Stimulated activated CD4-positive, alpha-beta T cell treated with anti-CD3 and anti-CD28 coated beads, Interleukin-15, amount 100 ng/mL, for 1 hour (primary cell): ENCODE measurements at regions not wholly inside any gene's neighbourhood (a gene's known extent, or its start where the extent isn't known, plus 50 kb on each side); places are given as distances from the start of the nearest gene placed in this dataset.
"Not testable (repeated sequence)": the region's sequence is repeated elsewhere in the genome, so short reads cannot be mapped to it uniquely, and the experiment has no call there.

Experiments
- DNase-seq, 2 donors: peaks; one replicate each; pipeline ENCODE4 v3.0.0-alpha.2; 2020; ENCODE audit warnings: low read depth in 1 of 2, low spot score in 1 of 2

DNA sequence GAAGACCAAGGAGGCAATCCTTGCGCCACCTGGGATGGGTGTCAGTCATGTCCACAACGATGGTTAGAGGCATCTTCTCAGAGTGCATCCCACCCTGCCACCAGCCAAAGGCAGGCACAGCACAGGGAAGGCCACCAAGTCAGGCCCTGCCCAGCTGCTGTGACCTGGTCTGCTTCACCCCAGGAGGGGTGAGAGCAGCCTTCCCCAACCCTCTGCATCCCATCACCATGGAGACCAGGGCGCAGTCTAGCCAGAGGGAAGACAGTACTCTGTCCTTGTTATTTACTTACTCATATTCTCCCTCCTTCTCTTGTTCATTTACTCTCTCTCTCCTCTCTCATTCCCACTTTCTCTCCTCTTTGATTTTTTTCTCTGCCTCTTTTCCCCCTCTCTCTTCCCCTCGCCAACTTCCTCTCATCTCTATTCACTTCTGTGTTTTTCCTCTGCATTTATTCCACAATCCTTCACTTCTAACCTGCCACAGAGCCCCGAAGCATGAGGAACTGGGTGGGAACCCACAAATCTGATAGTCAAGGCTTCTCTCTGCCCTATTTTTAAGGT, 749.4 kb downstream of the UQCRFS1 start:
- DNase-seq = no peak

DNA sequence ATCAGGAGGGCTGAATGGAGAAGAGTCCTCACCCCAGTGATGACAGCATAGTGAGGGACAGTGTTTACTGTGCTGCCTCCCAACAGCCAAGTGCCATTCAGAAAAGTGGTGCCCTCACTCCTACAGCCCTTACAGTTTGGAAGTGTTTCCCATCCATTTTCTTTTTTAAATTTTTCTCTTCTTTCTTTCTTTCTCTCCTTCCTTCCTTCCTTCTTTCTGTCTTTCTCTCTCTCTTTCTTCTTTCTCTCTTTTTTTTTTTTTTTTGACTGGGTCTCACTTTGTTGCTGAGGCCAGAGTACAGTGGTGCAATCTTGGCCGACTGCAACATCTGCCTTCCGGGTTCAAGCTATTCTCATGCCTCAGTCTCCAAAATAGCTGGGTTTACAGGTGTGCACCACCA, 755.3 kb downstream of the UQCRFS1 start:
- DNase-seq = no peak

DNA sequence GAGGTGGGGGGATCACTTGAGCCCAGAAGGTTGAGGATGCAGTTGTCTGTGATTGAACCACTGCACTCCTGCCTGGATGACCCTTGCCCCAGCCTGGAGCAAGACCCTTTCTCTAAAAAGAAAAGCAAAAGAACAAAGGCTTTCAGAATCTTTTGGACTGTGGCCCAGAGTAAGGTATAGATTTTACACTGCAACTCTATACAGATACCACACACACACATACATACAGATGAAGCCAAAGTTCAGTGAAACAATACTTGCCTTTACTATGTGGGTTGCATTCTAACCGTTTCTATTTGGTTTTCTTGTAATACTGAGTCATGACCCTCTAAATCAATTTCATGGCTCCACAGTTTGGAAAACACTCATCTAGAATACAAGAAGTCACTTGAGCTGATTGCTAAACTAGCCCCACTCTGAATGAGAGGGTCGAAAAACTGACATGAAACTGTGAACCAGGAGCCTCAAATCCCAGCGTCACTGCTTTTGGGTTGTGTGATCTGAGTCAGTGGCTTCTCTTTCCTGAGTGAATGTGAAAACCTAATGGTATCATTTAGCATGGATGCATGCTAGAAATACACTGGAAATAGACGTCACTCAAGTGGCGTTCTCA, 756.1 kb downstream of the UQCRFS1 start:
- DNase-seq = no peak

DNA sequence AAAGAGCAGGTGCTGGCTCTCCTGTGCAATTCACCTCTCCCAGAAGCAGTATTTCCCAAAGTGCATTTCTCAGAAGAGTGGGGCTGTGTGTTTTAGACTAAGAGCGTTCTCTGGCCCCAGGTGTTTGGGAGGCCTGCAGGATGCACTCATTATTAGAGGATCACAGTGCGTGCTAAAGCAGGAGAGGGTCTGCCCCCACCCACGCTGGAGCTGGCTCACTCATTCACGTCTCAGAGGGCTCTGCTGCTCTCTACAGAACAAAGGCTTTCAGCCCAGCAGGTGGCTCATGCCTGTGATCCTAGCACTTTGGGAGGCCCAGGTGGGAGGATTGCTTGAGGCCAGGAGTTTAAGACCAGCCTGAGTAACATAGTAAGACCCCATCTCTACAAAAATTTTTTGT, 756.7 kb downstream of the UQCRFS1 start:
- DNase-seq = no peak

DNA sequence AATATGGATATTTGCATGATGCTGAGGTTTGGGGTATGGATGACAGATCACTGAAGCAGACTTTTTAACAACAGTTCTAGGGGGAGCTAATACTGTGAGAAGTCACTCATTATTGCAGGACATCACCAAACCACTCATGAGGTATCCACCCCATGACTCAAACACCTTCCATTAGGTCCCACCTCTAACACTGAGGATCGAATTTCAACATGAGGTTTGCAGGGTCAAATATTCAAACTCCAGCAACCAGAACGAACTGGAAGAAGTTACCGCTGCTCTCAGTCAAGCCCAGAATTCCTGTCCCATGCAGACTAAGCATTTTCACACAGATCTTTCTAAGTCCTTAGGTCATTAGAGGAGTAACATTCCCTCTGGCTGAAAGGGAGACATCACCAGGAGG, 758.9 kb downstream of the UQCRFS1 start:
- DNase-seq = no peak

DNA sequence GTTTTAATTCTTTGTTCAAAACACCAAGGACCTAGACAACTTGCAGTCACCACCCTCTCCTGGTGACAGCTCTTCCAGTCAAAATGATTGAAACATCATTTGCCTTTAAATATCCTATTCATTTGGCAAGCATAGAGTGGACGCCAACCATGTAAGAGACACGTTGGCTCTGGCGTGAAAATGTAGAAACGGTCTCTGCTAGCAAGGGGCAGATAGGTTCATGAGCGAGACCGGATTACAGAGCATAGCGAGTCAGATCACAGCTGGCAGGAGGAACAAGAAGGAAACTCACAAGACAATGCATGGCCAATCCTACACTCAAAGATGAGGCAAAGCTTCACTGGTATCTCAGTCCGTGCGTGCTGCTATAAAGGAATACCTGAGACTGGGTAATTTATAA, 759.5 kb downstream of the UQCRFS1 start:
- DNase-seq = no peak

DNA sequence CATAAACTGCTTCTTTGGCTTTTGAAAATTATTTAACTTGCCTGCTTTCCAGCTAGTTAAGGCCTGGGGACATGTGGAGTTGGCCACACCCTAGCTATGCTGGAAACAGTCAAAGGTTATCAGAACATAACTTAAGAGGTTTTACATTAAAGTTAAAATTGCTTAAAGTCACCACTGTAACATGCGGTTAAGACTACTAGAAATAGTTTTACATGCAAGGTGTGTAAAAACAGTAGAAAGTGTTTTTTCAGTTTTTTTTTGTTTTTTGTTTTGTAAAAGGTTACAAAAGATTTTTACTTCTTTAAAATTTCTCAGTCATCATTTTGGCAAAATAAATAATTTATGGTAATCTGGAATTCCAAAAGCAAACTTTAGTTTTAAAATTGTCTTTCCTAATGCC, 763.1 kb downstream of the UQCRFS1 start:
- DNase-seq = no peak

DNA sequence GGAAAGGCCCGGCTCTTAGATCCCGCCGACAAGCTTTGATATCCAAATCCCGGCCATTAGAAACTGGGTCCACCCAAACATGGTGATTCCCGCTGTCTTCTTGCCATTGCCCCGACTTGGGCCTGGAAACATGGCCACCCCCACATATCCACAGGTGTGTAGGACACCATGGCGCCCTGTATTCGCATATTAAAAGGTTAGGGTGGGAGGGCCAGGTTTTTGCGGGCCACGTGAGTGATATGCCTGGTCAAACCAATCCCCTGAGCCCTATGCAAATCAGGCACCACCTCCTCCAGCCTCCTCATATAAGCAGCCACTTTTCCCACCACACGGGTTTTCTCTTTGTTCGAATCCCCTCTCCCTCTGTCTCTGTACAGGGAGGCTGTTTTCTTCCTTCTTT, 766.4 kb downstream of the UQCRFS1 start:
- no peak for DNase-seq

DNA sequence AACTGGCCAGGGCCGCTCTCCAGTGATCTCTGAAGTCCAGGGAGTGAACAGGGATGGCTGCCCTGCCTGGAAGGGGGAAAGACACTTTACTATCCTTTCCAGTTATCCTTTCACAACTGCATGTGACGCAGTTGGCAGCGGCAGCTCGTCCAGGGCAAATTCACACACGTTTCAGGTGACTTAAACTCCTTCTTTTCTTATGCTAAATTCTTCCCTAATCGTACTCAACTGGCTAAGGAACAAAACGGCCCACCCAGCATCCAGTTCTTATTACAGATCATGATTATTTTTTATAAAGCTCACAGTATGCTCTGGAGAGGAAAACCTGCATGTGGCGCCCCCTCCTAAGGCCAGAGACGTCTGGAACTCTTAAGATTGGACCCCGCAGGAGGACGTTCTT, 767.1 kb downstream of the UQCRFS1 start:
- no peak for DNase-seq

DNA sequence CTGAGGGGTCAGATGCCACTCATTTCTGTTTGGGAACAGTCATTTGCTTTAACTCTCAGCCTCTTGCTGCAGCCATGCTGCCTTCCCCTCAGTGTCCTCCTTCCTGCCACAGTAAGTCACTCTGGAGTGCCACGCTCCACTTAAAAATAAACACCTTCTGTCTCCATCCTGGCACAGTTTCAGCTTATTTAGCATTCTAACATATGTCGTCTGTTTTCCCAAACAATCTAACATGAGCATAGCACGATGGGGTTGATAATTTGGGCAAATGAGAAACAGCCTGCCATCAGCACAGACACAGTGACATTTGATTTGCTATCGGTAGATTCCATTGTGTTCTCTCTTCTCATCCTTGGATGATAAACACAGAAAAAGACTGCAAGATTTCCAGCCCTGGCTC, 768.6 kb downstream of the UQCRFS1 start:
- no peak for DNase-seq

DNA sequence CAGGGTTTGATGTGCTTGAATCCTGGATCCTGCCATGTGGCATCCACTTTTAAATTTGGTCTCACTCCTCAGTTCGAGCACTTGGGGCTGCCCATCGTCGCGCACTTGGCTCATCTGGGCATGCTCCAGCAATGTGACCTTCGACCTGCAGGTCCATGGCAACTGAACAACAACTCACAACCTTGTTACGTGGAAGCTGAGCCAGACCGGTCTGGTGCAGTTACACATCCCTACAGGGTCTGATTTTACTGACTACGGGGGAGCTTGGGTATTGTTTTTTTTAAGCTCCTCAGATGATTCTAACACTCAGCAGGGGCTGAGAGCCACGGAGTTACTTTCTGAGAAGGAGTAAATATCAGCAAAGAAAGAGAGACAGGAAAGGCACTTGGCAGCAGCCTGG, 769.6 kb downstream of the UQCRFS1 start:
- no peak for DNase-seq

DNA sequence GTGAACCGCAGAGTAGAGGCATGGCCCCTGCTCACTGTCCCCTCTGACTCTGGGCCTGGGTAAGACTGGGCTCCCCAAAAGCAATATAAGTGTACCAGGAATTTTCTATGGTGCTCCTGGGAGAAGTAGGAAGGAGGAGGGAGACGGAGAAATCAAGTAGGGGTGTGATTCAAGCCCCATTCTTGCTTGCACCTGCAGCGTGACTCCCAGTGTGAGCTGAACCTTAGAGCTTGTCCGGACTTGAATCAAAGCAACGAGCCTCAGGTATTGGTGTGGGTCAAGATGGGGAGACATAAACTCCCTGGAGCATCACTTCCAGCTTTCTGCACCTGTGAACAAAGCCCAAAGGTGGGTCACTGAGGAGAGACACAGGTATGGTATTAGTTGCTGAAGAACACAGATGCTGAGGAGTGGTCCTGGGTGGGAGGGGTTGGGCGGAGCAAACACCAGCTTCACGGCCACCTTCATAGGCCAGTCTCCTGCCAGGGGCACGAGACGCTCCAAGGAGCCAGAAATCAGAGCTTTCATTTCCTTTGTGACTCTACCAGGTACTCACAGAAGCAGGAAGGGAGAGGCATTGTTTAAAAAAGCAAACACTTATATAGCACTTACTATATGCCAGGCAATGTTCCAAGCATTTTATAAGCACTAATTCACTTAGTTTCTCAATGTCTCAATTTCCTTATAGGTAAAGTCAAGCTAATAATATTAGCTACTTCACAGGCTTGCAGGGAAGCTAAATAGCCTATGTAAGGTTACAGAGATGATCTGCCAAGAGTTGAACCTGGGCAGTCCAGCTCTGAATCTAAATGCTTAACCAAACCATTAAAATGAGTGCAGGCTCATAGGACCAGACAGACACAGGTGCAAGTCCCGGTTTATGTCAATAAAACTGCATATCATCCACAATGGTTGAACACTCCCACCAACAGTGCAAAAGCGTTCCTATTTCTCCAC, 775.3 kb downstream of the UQCRFS1 start:
- no peak for DNase-seq

DNA sequence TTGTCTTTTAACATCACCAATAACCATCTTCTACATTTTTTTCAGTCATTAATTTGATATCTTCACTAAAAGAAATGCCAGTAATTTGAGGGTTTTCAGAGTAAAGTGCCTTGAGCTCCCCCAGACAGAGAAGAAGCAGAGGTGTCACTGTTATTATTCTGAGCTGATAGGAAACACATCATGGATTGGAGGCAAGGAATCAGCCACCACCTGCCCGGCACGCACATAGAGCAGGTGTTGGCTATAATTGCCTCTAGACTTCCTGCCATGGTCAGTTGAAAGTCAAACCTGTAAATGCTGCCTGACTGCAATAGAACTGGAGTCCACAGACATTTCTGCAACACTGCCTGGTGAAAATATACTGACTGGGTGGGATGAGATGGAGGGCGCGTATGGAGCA, 776.6 kb downstream of the UQCRFS1 start:
- no peak for DNase-seq

DNA sequence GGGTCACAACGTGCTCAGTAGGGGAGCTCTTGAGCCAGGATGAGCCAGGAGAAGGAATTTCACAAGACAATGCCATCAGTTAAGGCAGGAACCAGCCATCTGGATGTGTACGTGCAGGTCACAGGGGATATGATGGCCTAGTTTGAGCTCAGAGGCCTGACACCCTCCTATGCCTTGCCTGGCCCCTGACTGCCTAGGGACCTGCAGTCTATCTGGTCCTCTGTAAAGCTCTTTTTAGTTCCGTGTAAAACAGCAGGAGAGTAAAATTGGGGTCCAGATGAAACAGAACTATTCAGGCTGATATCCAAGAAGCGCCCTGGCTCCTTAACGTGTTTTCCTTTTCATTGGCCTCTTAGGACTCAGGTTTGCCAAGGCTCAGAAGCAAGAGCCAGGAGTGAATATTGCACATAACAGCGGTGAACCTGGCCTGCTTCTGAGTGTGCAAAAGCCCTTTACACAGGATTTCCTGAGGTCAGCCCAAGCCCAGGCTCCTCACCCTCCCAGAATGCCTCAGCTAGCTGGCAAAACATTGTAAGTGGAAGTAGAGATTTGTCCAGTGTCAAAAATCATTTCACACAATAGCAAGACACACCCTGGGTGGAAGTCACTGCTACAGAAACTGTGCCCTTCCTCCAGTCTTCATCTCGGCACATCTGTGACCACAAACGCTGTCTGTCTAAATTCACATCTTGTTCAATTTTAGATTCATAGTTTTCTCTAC, 777.2 kb downstream of the UQCRFS1 start:
- no peak for DNase-seq

DNA sequence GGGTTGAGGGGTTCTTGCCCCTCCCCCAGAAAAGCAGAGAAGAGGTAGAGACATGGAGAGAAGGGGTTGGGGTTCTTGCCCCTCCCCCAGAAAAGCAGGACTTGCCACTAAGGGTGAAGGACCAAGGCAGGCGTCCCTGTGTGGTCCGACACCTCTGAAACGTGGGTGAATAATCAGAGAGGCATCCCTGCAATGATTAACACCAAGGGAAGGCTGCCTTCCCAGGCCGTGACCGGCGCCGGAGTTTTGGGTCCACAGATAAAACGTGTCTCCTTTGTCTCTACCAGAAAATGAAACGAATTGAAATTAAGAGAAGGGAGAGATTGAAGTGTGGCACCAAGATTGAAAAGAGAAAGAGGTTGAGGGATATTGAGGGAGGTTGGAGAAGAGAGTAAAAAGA, 778.2 kb downstream of the UQCRFS1 start:
- not testable (repeated sequence) for DNase-seq

DNA sequence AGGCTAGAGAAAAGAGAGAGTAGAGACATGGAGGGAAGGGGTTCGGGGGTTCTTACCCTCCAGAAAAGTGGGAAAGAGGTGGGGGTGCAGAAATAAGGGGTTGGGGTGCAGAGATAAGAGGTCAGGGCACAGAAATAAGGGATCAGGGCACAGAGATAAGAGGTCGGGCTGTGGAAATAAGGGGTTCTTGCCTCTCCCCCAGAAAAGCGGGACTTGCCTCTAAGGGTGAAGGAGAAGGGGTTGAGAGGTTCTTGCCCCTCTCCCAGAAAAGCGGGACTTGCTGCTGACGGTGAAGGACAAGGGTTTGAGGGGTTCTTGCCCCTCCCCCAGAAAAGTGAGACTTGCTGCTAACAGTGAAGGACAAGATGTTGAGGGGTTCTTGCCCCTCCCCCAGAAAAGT, 778.6 kb downstream of the UQCRFS1 start:
- DNase-seq = not testable (repeated sequence)

DNA sequence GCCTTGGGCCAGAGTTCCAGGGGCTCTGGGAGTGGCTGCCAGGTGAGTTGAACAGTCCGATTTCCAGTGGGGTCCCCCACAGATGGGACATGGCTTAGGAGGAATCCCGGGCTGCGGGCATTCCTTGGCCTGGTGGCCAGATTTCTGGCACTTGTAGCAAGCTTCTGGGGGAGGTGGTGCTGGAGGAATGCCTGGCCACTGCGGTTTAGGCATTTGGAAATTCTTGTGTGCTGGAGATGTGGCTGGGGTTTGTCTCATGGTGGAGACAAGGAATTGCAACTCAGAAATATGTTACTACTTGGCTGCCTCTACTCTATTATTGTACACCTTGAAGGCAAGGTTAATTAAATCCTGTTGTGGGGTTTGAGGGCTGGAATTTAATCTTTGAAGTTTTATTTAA, 779.8 kb downstream of the UQCRFS1 start:
- not testable (repeated sequence) for DNase-seq

DNA sequence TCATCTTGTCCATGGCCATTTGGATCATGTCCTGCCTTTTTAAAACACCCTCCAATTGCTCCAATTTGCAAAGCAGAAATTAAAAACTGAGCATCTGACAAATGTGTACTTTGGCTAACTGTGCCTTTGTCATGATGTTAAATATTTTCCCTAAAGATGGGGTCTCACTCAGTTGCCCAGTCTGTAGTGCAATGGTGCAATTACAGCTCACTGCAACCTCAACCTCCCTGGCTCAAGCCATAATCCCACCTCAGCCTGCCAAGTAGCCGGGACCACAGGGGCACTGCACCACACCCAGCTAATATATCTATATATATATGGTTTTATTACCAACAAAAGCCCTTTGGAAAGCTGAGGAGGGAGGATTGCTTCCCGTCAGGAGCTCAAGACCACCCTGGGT, 782.7 kb downstream of the UQCRFS1 start:
- DNase-seq = no peak

DNA sequence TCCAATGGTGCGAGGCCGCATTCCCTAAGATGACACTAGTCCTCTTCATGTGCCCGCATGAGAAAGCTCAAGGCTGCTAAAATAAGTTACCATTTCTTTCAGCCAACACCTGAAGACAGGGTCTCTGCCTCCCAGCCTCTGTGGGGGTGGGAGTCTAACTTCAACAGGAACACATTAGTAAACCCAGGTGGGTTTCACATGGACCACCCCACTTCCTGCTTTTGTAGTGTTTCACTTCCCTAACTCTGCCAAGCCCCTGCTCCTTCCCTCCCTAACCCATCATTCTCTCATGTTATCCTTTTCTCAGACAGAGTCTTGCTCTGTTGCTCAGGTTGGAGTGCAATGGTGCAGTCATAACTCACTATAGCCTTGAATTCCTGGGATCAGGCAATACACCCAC, 783.6 kb downstream of the UQCRFS1 start:
- no peak for DNase-seq

DNA sequence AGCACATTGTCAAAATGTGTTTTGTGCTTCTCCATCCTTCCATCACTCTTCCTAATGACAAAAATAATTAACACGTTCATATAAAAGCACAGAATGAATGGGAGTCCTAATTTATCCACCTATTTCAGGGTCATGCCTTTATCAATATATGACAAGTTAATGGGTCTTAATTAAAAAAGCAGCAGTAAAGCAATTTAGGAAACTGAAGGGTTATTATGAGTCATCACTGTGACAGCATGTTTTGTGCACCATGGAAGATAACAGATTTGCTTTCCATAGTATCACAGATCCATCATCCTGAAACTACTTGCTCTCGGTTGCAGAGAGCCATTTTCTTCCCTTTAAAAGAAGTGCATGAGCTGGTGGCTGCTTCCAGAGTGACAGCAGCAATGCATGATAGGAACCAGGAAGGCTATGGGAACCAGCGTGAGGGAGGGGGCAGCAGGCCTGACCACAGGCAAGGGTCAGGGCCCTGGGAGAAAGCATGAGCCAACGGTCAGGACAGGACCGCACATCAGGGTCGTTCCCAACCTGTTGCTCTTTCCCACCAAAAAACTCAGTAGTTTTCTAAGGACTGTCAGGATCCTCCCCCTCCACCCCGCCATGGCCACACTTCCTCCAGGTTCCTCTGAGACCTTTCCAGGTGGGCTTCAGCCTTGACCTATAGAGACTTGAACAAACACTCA, 784.1 kb downstream of the UQCRFS1 start:
- no peak for DNase-seq
